NCI-H187 treated with DMSO at 0.1 percent for 48 hours (cell line): ENCODE measurements at regions not wholly inside any gene's neighbourhood (a gene's known extent, or its start where the extent isn't known, plus 50 kb on each side); places are given as distances from the start of the nearest gene placed in this dataset.
"Not testable (repeated sequence)": the region's sequence is repeated elsewhere in the genome, so short reads cannot be mapped to it uniquely, and the experiment has no call there.

Source experiments
- DNase-seq: peaks from one replicate; lab custom pipeline; 2025; lab: John Stamatoyannopoulos, UW

- DNase-seq = no peak
Observed at GRCh38 chr1:80194221-80194620, 1187.7 kb upstream of the ADGRL4 start.

- DNase-seq = no peak
Observed at GRCh38 chr1:80181418-80181817, 1174.9 kb upstream of the ADGRL4 start.

- DNase-seq = no peak
Observed at GRCh38 chr1:80171631-80172030, 1165.1 kb upstream of the ADGRL4 start.

- no peak for DNase-seq
Observed at GRCh38 chr1:80170811-80171485, 1164.4 kb upstream of the ADGRL4 start.

GRCh38 chr1:80164150-80164549, 1157.6 kb upstream of the ADGRL4 start:
- DNase-seq = no peak

GRCh38 chr1:80163686-80164085, 1157.2 kb upstream of the ADGRL4 start:
- no peak for DNase-seq

- DNase-seq = no peak
Observed at GRCh38 chr1:80158771-80159170, 1152.2 kb upstream of the ADGRL4 start.

GRCh38 chr1:80158266-80158665, 1151.7 kb upstream of the ADGRL4 start:
- no peak for DNase-seq

GRCh38 chr1:80155371-80155770, 1148.8 kb upstream of the ADGRL4 start:
- no peak for DNase-seq

GRCh38 chr1:80154176-80154575, 1147.6 kb upstream of the ADGRL4 start:
- DNase-seq = no peak

GRCh38 chr1:80153762-80154161, 1147.2 kb upstream of the ADGRL4 start:
- DNase-seq = no peak

- DNase-seq = no peak
Observed at GRCh38 chr1:80143361-80143760, 1136.8 kb upstream of the ADGRL4 start.

- DNase-seq = not testable (repeated sequence)
Observed at GRCh38 chr1:80137946-80138602, 1131.5 kb upstream of the ADGRL4 start.

- no peak for DNase-seq
Observed at GRCh38 chr1:80113168-80114038, 1106.9 kb upstream of the ADGRL4 start.

GRCh38 chr1:80101159-80101558, 1094.6 kb upstream of the ADGRL4 start:
- no peak for DNase-seq

GRCh38 chr1:80099713-80100112, 1093.2 kb upstream of the ADGRL4 start:
- no peak for DNase-seq

- no peak for DNase-seq
Observed at GRCh38 chr1:80085067-80085466, 1078.5 kb upstream of the ADGRL4 start.

- DNase-seq = no peak
Observed at GRCh38 chr1:80083892-80084291, 1077.4 kb upstream of the ADGRL4 start.

- DNase-seq = no peak
Observed at GRCh38 chr1:80076469-80076868, 1069.9 kb upstream of the ADGRL4 start.

GRCh38 chr1:80075351-80075750, 1068.8 kb upstream of the ADGRL4 start:
- DNase-seq = no peak

- no peak for DNase-seq
Observed at GRCh38 chr1:80072563-80072962, 1066.0 kb upstream of the ADGRL4 start.

GRCh38 chr1:80066060-80066459, 1059.5 kb upstream of the ADGRL4 start:
- DNase-seq = no peak

GRCh38 chr1:80064524-80064923, 1058.0 kb upstream of the ADGRL4 start:
- no peak for DNase-seq
